G401.6 (cell line): ENCODE measurements at regions not wholly inside any gene's neighbourhood (a gene's known extent, or its start where the extent isn't known, plus 50 kb on each side); places are given as distances from the start of the nearest gene placed in this dataset.

Experiments used
- FAIRE-seq: peaks from 2 replicates; lab custom pipeline; 2012; peaks lifted over from hg19 to GRCh38; lab: Jason Lieb, UNC

GRCh38 chr5:164027738-164028137, 522.3 kb downstream of the MAT2B start:
- no peak for FAIRE-seq

GRCh38 chr5:164038128-164038783, 532.8 kb downstream of the MAT2B start:
- FAIRE-seq: no peak

- FAIRE-seq: no peak
These were observed 535.7 kb downstream of the MAT2B start for GRCh38 chr5:164041105-164041504.

GRCh38 chr5:164048359-164048926, 543.0 kb downstream of the MAT2B start:
- no peak for FAIRE-seq

GRCh38 chr5:164051745-164052144, 546.3 kb downstream of the MAT2B start:
- FAIRE-seq: no peak

- no peak for FAIRE-seq
These were observed 547.2 kb downstream of the MAT2B start for GRCh38 chr5:164052536-164053093.

- no peak for FAIRE-seq
These were observed 547.7 kb downstream of the MAT2B start for GRCh38 chr5:164053123-164053522.

GRCh38 chr5:164054461-164054860, 549.0 kb downstream of the MAT2B start:
- FAIRE-seq: no peak

- no peak for FAIRE-seq
These were observed 551.7 kb downstream of the MAT2B start for GRCh38 chr5:164057121-164057520.

- no peak for FAIRE-seq
These were observed 553.2 kb downstream of the MAT2B start for GRCh38 chr5:164058621-164059020.

GRCh38 chr5:164059471-164059870, 554.1 kb downstream of the MAT2B start:
- FAIRE-seq: no peak

- no peak for FAIRE-seq
These were observed 555.5 kb downstream of the MAT2B start for GRCh38 chr5:164060786-164061355.

GRCh38 chr5:164062304-164062703, 556.9 kb downstream of the MAT2B start:
- no peak for FAIRE-seq

GRCh38 chr5:164065266-164065665, 559.8 kb downstream of the MAT2B start:
- no peak for FAIRE-seq

GRCh38 chr5:164071671-164072070, 566.3 kb downstream of the MAT2B start:
- FAIRE-seq: no peak

- no peak for FAIRE-seq
These were observed 567.7 kb downstream of the MAT2B start for GRCh38 chr5:164073081-164073480.

- FAIRE-seq: no peak
These were observed 571.1 kb downstream of the MAT2B start for GRCh38 chr5:164076556-164076955.

- no peak for FAIRE-seq
These were observed 584.9 kb downstream of the MAT2B start for GRCh38 chr5:164090358-164090757.

GRCh38 chr5:164091836-164092235, 586.4 kb downstream of the MAT2B start:
- no peak for FAIRE-seq

- FAIRE-seq: no peak
These were observed 588.9 kb downstream of the MAT2B start for GRCh38 chr5:164094291-164094690.

GRCh38 chr5:164097749-164098148, 592.3 kb downstream of the MAT2B start:
- no peak for FAIRE-seq

- FAIRE-seq: no peak
These were observed 593.1 kb downstream of the MAT2B start for GRCh38 chr5:164098531-164098930.

- FAIRE-seq: no peak
These were observed 593.6 kb downstream of the MAT2B start for GRCh38 chr5:164098979-164099378.

GRCh38 chr5:164115420-164115819, 610.0 kb downstream of the MAT2B start:
- FAIRE-seq: no peak
